HEK293T (cell line): ENCODE measurements at regions not wholly inside any gene's neighbourhood (a gene's known extent, or its start where the extent isn't known, plus 50 kb on each side); places are given as distances from the start of the nearest gene placed in this dataset.

Experiments
- ARNT ChIP-seq: fragments of 450-650 bp; IDR thresholded peaks from 2 replicates; pipeline ENCODE4 v1.6.1; 2017; ENCODE audit warnings: mild to moderate bottlenecking
- BHLHE40 ChIP-seq: fragments of 450-650 bp; IDR thresholded peaks from 2 replicates; pipeline ENCODE4 v1.6.1; 2016; ENCODE audit warnings: mild to moderate bottlenecking, moderate library complexity, borderline replicate concordance
- ELF4 ChIP-seq: fragments of 450-650 bp; IDR thresholded peaks from 2 replicates; pipeline ENCODE4 v1.6.1; 2017; ENCODE audit warnings: antibody characterized with exemption
- FOXA1 ChIP-seq: fragments of 450-650 bp; IDR thresholded peaks from 2 replicates; pipeline ENCODE4 v1.6.1; 2016; ENCODE audit warnings: mild to moderate bottlenecking
- FOXK2 ChIP-seq: fragments of 450-650 bp; IDR thresholded peaks from 2 replicates; pipeline ENCODE4 v1.6.1; 2016; ENCODE audit warnings: mild to moderate bottlenecking
- FOXM1 ChIP-seq: fragments of 450-650 bp; IDR thresholded peaks from 2 replicates; pipeline ENCODE4 v1.6.1; 2017; ENCODE audit warnings: mild to moderate bottlenecking, borderline replicate concordance
- HDGF ChIP-seq: fragments of 450-650 bp; IDR thresholded peaks from 2 replicates; pipeline ENCODE4 v1.6.1; 2017; ENCODE audit warnings: antibody characterized with exemption, borderline replicate concordance
- L3MBTL2 ChIP-seq: fragments of 450-650 bp; conservative IDR thresholded peaks from 2 replicates; pipeline ENCODE4 v1.6.1; 2016; ENCODE audit warnings: mild to moderate bottlenecking
- LEF1 ChIP-seq: fragments of 450-650 bp; IDR thresholded peaks from 2 replicates; pipeline ENCODE4 v1.6.1; 2017; ENCODE audit warnings: mild to moderate bottlenecking, borderline replicate concordance
- SP1 ChIP-seq: fragments of 450-650 bp; IDR thresholded peaks from 2 replicates; pipeline ENCODE4 v1.6.1; 2017
- SUZ12 ChIP-seq: fragments of 450-650 bp; IDR thresholded peaks from 2 replicates; pipeline ENCODE4 v1.6.1; 2016; ENCODE audit warnings: mild to moderate bottlenecking
- TARDBP ChIP-seq: fragments of 450-650 bp; IDR thresholded peaks from 2 replicates; pipeline ENCODE4 v1.6.1; 2016
- ZNF384 ChIP-seq: fragments of 450-650 bp; IDR thresholded peaks from 2 replicates; pipeline ENCODE4 v1.6.1; 2016

DNA sequence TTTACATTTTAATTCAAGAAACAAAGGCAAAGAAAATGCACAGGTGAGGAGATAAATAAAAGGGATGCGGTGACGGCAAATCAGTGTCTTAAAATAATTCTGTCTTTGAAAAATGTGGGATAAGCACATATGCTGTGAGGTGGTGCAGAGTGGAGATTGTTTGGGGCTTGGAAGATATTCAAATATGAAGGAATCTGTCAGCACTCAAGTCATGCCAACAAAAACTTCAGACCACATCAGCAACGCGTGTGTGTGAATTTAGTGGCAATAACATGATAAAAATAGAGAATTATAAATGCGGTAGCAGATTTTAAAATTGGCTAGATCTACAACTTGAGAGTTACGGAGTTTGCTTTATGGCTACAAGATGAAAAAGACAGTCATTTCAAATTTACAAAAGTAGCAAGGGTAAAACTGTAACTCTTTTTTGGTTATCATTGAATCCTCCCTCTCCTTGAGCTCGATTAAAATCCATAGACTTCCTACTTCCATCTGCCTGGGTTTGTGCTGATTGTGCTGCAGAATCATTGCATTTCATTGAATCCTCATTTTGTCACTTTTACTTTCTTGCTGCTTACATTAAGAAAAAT lies 71.5 kb upstream of the VCX2 start:
- no peak for TF ChIP-seq FOXM1
- no peak for TF ChIP-seq FOXA1
- no peak for TF ChIP-seq TARDBP
- no peak for TF ChIP-seq ARNT
- TF ChIP-seq ZNF384, result no peak
- TF ChIP-seq FOXK2, result no peak
- no peak for TF ChIP-seq L3MBTL2
- no peak for TF ChIP-seq ELF4
- no peak for TF ChIP-seq LEF1
- no peak for TF ChIP-seq BHLHE40
- TF ChIP-seq SP1, result no peak
- no peak for TF ChIP-seq SUZ12
- TF ChIP-seq HDGF, result no peak
